NCI-H526 treated with DMSO at 0.1 percent for 48 hours (cell line): ENCODE measurements at regions not wholly inside any gene's neighbourhood (a gene's known extent, or its start where the extent isn't known, plus 50 kb on each side); places are given as distances from the start of the nearest gene placed in this dataset.
"Not testable (repeated sequence)": the region's sequence is repeated elsewhere in the genome, so short reads cannot be mapped to it uniquely, and the experiment has no call there.

Experiments
- DNase-seq: peaks from one replicate; lab custom pipeline; 2025; lab: John Stamatoyannopoulos, UW

- DNase-seq: not testable (repeated sequence)
Measured at GRCh38 chr20:26120920-26121319, 424.3 kb upstream of the ZNF337 start.

- DNase-seq: not testable (repeated sequence)
Measured at GRCh38 chr20:26094498-26094897, 397.8 kb upstream of the ZNF337 start.

GRCh38 chr20:26091921-26092320 lies 395.3 kb upstream of the ZNF337 start:
- DNase-seq: not testable (repeated sequence)

GRCh38 chr20:26086195-26086594 lies 389.5 kb upstream of the ZNF337 start:
- DNase-seq: not testable (repeated sequence)

DNA sequence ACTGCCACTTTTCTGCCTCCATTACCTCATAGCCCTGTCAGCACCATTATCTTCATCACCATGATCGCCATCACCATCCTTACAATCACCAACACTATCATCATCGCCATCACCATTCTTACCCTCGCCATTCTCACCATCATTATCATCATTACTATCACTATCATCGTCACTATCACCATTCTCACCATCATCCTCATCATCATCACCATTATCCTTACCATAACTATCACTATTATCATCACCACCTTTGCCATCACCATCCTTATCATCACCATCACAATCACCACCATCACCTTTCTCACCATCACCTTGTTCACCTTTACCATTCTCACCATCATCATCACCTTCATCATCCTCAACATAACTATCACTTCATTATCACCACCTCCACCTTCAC lies 377.3 kb upstream of the ZNF337 start:
- not testable (repeated sequence) for DNase-seq

GRCh38 chr20:26059324-26059723 lies 362.7 kb upstream of the ZNF337 start:
- not testable (repeated sequence) for DNase-seq

GRCh38 chr20:26058446-26058845 lies 361.8 kb upstream of the ZNF337 start:
- not testable (repeated sequence) for DNase-seq

GRCh38 chr20:26057135-26057752 lies 360.6 kb upstream of the ZNF337 start:
- not testable (repeated sequence) for DNase-seq

- not testable (repeated sequence) for DNase-seq
Measured at GRCh38 chr20:26025792-26026191, 329.1 kb upstream of the ZNF337 start.

DNA sequence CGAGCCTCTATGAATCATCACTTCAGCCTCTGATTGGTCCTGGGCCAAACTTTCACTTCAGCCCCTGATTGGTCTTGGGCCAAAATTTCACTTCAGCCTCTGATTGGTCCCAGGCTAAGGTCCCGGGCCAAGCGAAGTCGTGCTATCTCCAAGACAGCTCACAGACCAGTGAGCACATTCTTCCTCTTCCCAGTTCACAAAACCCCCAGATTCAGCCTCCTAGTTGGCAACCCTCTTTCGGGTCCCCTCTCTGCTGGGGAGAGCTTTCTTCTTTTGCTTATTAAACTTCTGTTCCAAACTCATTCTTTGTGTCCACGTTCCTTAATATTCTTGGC lies 314.3 kb upstream of the ZNF337 start:
- not testable (repeated sequence) for DNase-seq

DNA sequence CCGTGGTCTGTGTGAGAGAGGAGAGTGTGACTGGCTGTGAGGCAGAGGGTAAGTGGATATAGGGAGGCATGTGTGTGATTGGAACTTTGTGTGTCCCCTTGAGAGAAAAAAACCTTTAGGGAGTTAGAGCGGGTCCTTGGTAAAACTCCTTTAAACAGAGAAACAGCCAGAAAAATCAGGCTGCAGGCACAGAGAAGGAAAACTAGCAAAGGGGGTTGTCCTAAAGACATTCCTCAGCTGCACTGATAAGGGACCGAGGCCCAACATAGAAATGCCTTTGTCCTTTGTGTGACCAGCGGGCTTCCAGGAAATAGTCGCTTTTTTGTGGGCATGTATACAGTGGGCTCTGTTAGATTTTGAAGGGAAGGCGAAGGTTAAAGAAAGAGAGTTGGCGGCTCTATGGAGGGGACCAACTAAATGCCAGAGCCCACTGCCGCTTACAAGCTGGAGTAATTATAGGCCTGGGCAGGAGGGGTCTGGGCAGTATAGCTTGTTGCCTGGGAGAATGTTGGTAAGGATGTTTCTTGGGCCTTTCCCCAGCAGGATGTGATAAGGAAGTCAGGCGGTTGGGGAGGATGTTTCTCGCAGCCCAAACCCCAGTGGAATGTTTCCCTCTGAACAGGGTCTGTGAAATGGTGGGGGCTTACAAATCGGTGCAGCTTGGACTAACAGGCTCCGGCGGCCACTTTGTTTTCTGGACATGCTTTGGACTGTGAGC lies 313.7 kb upstream of the ZNF337 start:
- DNase-seq: not testable (repeated sequence)

- peak; percentile 62 for DNase-seq
Measured at GRCh38 chr20:26009402-26010223, 313.0 kb upstream of the ZNF337 start.

DNA sequence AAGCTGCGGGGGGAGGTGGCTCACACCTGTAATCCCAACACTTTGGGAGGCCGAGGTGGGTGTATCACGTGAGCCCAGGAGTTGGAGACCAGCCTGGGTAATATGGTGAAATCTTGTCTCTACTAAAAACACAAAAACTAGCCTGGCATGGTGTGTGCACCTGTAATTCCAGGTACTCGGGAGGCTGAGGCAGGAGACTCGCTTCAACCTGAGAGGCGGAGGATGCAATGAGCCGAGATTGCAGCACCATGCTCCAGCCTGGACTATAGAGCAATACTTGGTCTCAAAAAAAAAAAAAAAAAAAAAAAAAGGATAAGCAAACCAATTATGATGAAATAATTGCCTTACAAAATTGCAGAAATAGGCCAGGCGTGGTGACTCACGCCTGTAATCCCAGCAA lies 311.4 kb upstream of the ZNF337 start:
- not testable (repeated sequence) for DNase-seq

DNA sequence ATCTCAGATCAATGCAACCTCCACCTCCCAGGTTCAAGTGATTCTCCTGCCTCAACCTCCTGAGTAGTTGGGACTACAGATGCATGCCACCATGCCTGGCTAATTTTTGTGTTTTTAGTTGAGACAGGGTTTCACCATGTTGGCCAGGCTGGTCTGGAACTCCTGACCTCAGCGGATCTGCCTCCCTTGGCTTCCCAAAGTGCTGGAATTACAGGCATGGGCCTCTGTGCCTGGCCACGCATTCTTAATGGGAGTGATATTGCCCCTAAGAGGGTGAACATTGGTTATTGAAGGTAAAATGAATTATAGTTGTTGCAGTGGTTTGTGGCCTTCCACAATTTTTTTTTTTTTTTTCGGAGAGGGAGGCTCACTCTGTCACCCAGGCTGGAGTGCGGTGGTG lies 309.5 kb upstream of the ZNF337 start:
- DNase-seq: not testable (repeated sequence)

- DNase-seq: not testable (repeated sequence)
Measured at GRCh38 chr20:26003959-26004358, 307.3 kb upstream of the ZNF337 start.

GRCh38 chr20:25997367-25998038 lies 300.9 kb upstream of the ZNF337 start:
- DNase-seq: not testable (repeated sequence)

- DNase-seq: no peak
Measured at GRCh38 chr20:25992146-25992545, 295.5 kb upstream of the ZNF337 start.

- no peak for DNase-seq
Measured at GRCh38 chr20:25991756-25992130, 295.1 kb upstream of the ZNF337 start.

- no peak for DNase-seq
Measured at GRCh38 chr20:25991051-25991755, 294.6 kb upstream of the ZNF337 start.

- not testable (repeated sequence) for DNase-seq
Measured at GRCh38 chr20:25989686-25990085, 293.0 kb upstream of the ZNF337 start.

DNA sequence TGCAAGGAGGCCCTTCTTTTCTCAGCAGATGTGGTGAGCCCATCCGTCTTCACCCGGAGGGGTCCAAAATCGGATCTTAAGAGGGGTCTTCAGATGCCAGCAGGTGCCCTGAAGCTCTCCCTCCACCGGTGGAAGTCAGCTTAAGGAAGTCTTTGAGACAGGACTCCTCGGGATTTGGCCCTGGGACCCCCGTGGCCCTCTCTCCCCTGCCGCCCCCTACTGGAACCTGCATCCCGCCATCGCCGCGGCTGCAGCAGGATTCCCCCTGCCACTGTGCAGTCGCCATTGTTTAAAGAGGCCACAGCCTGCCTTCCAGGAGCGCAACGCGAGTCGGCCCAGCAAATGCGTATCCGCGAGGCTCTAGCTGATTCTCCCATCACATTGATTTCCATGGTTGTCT lies 292.5 kb upstream of the ZNF337 start:
- DNase-seq: no peak
